ENCODE measurements at regions not wholly inside any gene's neighbourhood (a gene's known extent, or its start where the extent isn't known, plus 50 kb on each side); places are given as distances from the start of the nearest gene placed in this dataset.
"Not testable (repeated sequence)": the region's sequence is repeated elsewhere in the genome, so short reads cannot be mapped to it uniquely, and the experiment has no call there.

GRCh38 chr17:77610972-77611521 is 347.5 kb upstream of the TNRC6C start:
- no peak for DNase-seq

- DNase-seq, result no peak
These were observed 346.6 kb upstream of the TNRC6C start for GRCh38 chr17:77611791-77612502.

- no peak for DNase-seq
These were observed 345.3 kb upstream of the TNRC6C start for GRCh38 chr17:77613218-77613617.

GRCh38 chr17:77613627-77614026 is 344.9 kb upstream of the TNRC6C start:
- DNase-seq, result no peak

GRCh38 chr17:77615703-77616253 is 342.7 kb upstream of the TNRC6C start:
- DNase-seq, result no peak

- DNase-seq, result no peak
These were observed 342.2 kb upstream of the TNRC6C start for GRCh38 chr17:77616254-77616731.

- DNase-seq, result no peak
These were observed 341.0 kb upstream of the TNRC6C start for GRCh38 chr17:77617516-77617915.

GRCh38 chr17:77618173-77618572 is 340.3 kb upstream of the TNRC6C start:
- no peak for DNase-seq

GRCh38 chr17:77618731-77619130 is 339.8 kb upstream of the TNRC6C start:
- no peak for DNase-seq

- no peak for DNase-seq
These were observed 339.2 kb upstream of the TNRC6C start for GRCh38 chr17:77619326-77619725.

- no peak for DNase-seq
These were observed 338.7 kb upstream of the TNRC6C start for GRCh38 chr17:77619851-77620250.

- DNase-seq, result no peak
These were observed 338.2 kb upstream of the TNRC6C start for GRCh38 chr17:77620282-77620681.

- DNase-seq, result not testable (repeated sequence)
These were observed 336.4 kb upstream of the TNRC6C start for GRCh38 chr17:77622084-77622483.

- no peak for DNase-seq
These were observed 335.9 kb upstream of the TNRC6C start for GRCh38 chr17:77622647-77623046.

- not testable (repeated sequence) for DNase-seq
These were observed 335.2 kb upstream of the TNRC6C start for GRCh38 chr17:77623321-77623720.

GRCh38 chr17:77628035-77628434 is 330.5 kb upstream of the TNRC6C start:
- DNase-seq, result no peak

- not testable (repeated sequence) for DNase-seq
These were observed 329.2 kb upstream of the TNRC6C start for GRCh38 chr17:77629284-77629683.

- DNase-seq, result no peak
These were observed 327.2 kb upstream of the TNRC6C start for GRCh38 chr17:77631307-77631706.

GRCh38 chr17:77632619-77633018 is 325.9 kb upstream of the TNRC6C start:
- DNase-seq, result no peak

- peak; percentile 66 for DNase-seq
These were observed 323.8 kb upstream of the TNRC6C start for GRCh38 chr17:77634710-77635109.

GRCh38 chr17:77635176-77635575 is 323.3 kb upstream of the TNRC6C start:
- DNase-seq, result no peak

GRCh38 chr17:77635785-77636184 is 322.7 kb upstream of the TNRC6C start:
- DNase-seq, result not testable (repeated sequence)

GRCh38 chr17:77636835-77637817 is 321.4 kb upstream of the TNRC6C start:
- no peak for DNase-seq

Data from stimulated activated CD8-positive, alpha-beta memory T cell treated with anti-CD3 and anti-CD28 coated beads, Interleukin-4, amount 100 ng/mL, for 48 hours (primary cell).